Fibroblast of peridontal ligament (primary cell): ENCODE measurements at regions not wholly inside any gene's neighbourhood (a gene's known extent, or its start where the extent isn't known, plus 50 kb on each side); places are given as distances from the start of the nearest gene placed in this dataset.
A peak's percentile ranks its signal among the peaks of the same experiment; 100 is the strongest.
"Not testable (repeated sequence)": the region's sequence is repeated elsewhere in the genome, so short reads cannot be mapped to it uniquely, and the experiment has no call there.

Source experiments
- DNase-seq: peaks from one replicate; pipeline ENCODE4 v3.0.0-alpha.2; 2010; ENCODE audit errors: extremely low read depth

GRCh38 chr22:25417826-25418225 is 146.6 kb upstream of the GRK3 start:
- not testable (repeated sequence) for DNase-seq

- peak; percentile 31 for DNase-seq
These were observed 145.0 kb upstream of the GRK3 start for GRCh38 chr22:25419247-25420113.

GRCh38 chr22:25420114-25420441 is 144.4 kb upstream of the GRK3 start:
- not testable (repeated sequence) for DNase-seq

GRCh38 chr22:25420471-25420924 is 144.0 kb upstream of the GRK3 start:
- DNase-seq: no peak

- no peak for DNase-seq
These were observed 143.3 kb upstream of the GRK3 start for GRCh38 chr22:25420925-25421904.

- DNase-seq: not testable (repeated sequence)
These were observed 137.8 kb upstream of the GRK3 start for GRCh38 chr22:25426530-25427308.

GRCh38 chr22:25431637-25432342 is 132.7 kb upstream of the GRK3 start:
- DNase-seq: not testable (repeated sequence)

- DNase-seq: not testable (repeated sequence)
These were observed 131.0 kb upstream of the GRK3 start for GRCh38 chr22:25433381-25433970.

- DNase-seq: no peak
These were observed 126.9 kb upstream of the GRK3 start for GRCh38 chr22:25437414-25438160.

- DNase-seq: peak; percentile 34
These were observed 117.3 kb upstream of the GRK3 start for GRCh38 chr22:25447067-25447685.

- peak; percentile 77 for DNase-seq
These were observed 116.6 kb upstream of the GRK3 start for GRCh38 chr22:25447686-25448434.

- DNase-seq: peak; percentile 38
These were observed 115.9 kb upstream of the GRK3 start for GRCh38 chr22:25448435-25449051.

- peak; percentile 1 for DNase-seq
These were observed 114.6 kb upstream of the GRK3 start for GRCh38 chr22:25449781-25450317.

GRCh38 chr22:25451480-25452114 is 112.9 kb upstream of the GRK3 start:
- no peak for DNase-seq

GRCh38 chr22:25452116-25452700 is 112.3 kb upstream of the GRK3 start:
- DNase-seq: peak; percentile 83

- no peak for DNase-seq
These were observed 111.4 kb upstream of the GRK3 start for GRCh38 chr22:25453058-25453457.

- DNase-seq: no peak
These were observed 110.9 kb upstream of the GRK3 start for GRCh38 chr22:25453557-25453956.
